Keratinocyte (primary cell): ENCODE measurements at regions not wholly inside any gene's neighbourhood (a gene's known extent, or its start where the extent isn't known, plus 50 kb on each side); places are given as distances from the start of the nearest gene placed in this dataset.

Experiments used
- DNase-seq: peaks from one replicate; pipeline ENCODE4 v3.0.0-alpha.2; 2011; ENCODE audit warnings: low read depth, missing footprints, low spot score
- FAIRE-seq: peaks from 2 replicates; lab custom pipeline; 2011; peaks lifted over from hg19 to GRCh38; lab: Jason Lieb, UNC
- H2AFZ ChIP-seq: 2 replicates; pipeline ENCODE4 v1.6.0; 2012; ENCODE audit warnings: low read length, control low read depth, inconsistent platforms; ENCODE audit not compliant: control insufficient read depth
- H3K27ac ChIP-seq: 2 replicates; pipeline ENCODE4 v1.5.1; 2011; ENCODE audit warnings: low read length; ENCODE audit not compliant: control insufficient read depth, insufficient read depth
- H3K27me3 ChIP-seq: 3 replicates; pipeline ENCODE4 v1.6.0; 2011; ENCODE audit warnings: low read length; ENCODE audit not compliant: control insufficient read depth, insufficient read depth; ENCODE audit errors: extremely low read depth
- H3K36me3 ChIP-seq, 2 experiments: 2 replicates in 1 of 2; 3 replicates in 1 of 2; pipeline ENCODE4 v1.5.1; 2011; ENCODE audit warnings: low read length in 2 of 2, mild to moderate bottlenecking in 1 of 2; ENCODE audit not compliant: control insufficient read depth in 2 of 2, insufficient read depth in 2 of 2; ENCODE audit errors: extremely low read depth in 1 of 2
- H3K4me1 ChIP-seq: 3 replicates; pipeline ENCODE4 v1.5.1; 2011; ENCODE audit warnings: low read length; ENCODE audit not compliant: control insufficient read depth, insufficient read depth; ENCODE audit errors: extremely low read depth
- H3K4me2 ChIP-seq: 3 replicates; pipeline ENCODE4 v1.6.0; 2011; ENCODE audit warnings: low read depth, low read length; ENCODE audit not compliant: control insufficient read depth, insufficient read depth; ENCODE audit errors: extremely low read depth
- H3K4me3 ChIP-seq, 3 experiments: fragments of 200-600 bp in 1 of 3; sonication (generic) in 1 of 3; 2 replicates in 2 of 3; 3 replicates in 1 of 3; pipeline ENCODE4 v1.5.1; 2011 to 2016; ENCODE audit warnings: low read length in 3 of 3, mild to moderate bottlenecking in 3 of 3, control low read depth in 2 of 3, inconsistent platforms in 1 of 3, low read depth in 1 of 3, mixed read lengths in 1 of 3, mixed run types in 1 of 3, moderate library complexity in 1 of 3; ENCODE audit not compliant: control insufficient read depth in 2 of 3, insufficient read depth in 2 of 3; ENCODE audit errors: extremely low read depth in 1 of 3
- H3K79me2 ChIP-seq: 2 replicates; pipeline ENCODE4 v1.6.0; 2012; ENCODE audit warnings: low read length; ENCODE audit not compliant: control insufficient read depth, insufficient read depth
- H3K9ac ChIP-seq: 3 replicates; pipeline ENCODE4 v1.6.0; 2011; ENCODE audit warnings: low read length; ENCODE audit not compliant: control insufficient read depth, insufficient read depth; ENCODE audit errors: extremely low read depth
- H3K9me1 ChIP-seq: 3 replicates; pipeline ENCODE4 v1.6.0; 2011; ENCODE audit warnings: low read length; ENCODE audit not compliant: control insufficient read depth, insufficient read depth; ENCODE audit errors: extremely low read depth
- H3K9me3 ChIP-seq: 2 replicates; pipeline ENCODE4 v1.5.1; 2012; ENCODE audit warnings: low read depth, low read length; ENCODE audit not compliant: control insufficient read depth
- H4K20me1 ChIP-seq: 3 replicates; pipeline ENCODE4 v1.6.0; 2011; ENCODE audit warnings: low read length; ENCODE audit not compliant: control insufficient read depth, insufficient read depth; ENCODE audit errors: extremely low read depth
- EZH2 ChIP-seq: IDR thresholded peaks from one replicate; pipeline ENCODE4 v1.6.1; 2012; ENCODE audit warnings: inconsistent platforms, mild to moderate bottlenecking, low read length, moderate library complexity
- dilution Hi-C: fragments of 300-500 bp; cut with MboI; formaldehyde crosslinking; loops from one replicate; pipeline ENCODE4 v1.7.0; 2020; ENCODE audit warnings: low sequenced_read_pairs; ENCODE audit not compliant: extremely low pct_ligation_motif_present
- TF ChIP-seq, protein P1 (sequence below), 3 experiments: IDR thresholded peaks in 1 of 3; conservative IDR thresholded peaks in 1 of 3; optimal IDR thresholded peaks in 1 of 3; 2 replicates in 2 of 3; 3 replicates in 1 of 3; pipeline versions ENCODE3 to v1.5.1; 2011; ENCODE audit warnings: low read length in 3 of 3, mild to moderate bottlenecking in 3 of 3, moderate library complexity in 2 of 3, control low read depth in 1 of 3, inconsistent platforms in 1 of 3; ENCODE audit not compliant: insufficient read depth in 2 of 3; ENCODE audit errors: extremely low read depth in 1 of 3

DNA sequence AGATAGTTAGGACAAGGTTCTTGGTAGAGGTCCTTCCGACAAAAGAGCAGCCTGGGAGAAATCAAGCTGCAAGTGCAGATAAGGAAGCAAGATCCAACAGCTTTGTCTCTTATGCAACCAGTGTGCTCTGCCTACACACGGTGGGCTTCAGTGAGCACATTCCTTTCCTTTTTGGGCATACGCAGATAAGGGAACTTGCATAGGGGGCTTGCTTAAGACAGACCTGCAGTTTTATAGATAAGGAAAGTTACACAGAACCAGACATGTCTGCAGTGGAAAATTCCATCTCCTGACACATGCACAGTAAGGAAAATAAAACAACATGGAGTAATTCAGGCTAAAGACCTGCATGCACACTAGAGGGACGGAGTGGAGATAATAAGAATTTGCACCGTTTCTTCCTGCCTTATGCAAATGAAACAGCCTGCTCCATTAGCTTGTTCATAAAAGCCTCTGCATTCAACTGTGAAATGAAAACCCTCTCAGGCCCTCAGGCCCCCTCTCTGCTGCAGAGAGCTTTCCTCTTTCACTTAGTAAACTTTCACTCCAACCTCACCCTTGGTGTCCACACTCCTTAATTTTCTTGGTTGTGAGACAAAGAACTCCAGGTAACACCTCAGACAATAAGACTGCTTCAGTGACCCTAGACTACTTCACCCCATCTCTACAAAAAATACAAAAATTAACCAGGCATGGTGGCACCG, 97.5 kb upstream of the MYLIP start:
- no peaks in the 10 kb centered on the region for H4K20me1 ChIP-seq
- H3K9ac ChIP-seq: no peak overlapping the region
- DNase-seq (no peak), FAIRE-seq (no peak)
- H3K9me1 ChIP-seq: no peaks in the 10 kb centered on the region
- H3K4me2 ChIP-seq: no peak overlapping the region
- no peaks in the 10 kb centered on the region for H3K27me3 ChIP-seq
- H3K27ac ChIP-seq: no peak overlapping the region
- no peaks in the 10 kb centered on the region for H3K36me3 ChIP-seq
- no peak overlapping the region for H2AFZ ChIP-seq
- H3K79me2 ChIP-seq: no peaks in the 10 kb centered on the region
- TF ChIP-seq, protein P1, sequence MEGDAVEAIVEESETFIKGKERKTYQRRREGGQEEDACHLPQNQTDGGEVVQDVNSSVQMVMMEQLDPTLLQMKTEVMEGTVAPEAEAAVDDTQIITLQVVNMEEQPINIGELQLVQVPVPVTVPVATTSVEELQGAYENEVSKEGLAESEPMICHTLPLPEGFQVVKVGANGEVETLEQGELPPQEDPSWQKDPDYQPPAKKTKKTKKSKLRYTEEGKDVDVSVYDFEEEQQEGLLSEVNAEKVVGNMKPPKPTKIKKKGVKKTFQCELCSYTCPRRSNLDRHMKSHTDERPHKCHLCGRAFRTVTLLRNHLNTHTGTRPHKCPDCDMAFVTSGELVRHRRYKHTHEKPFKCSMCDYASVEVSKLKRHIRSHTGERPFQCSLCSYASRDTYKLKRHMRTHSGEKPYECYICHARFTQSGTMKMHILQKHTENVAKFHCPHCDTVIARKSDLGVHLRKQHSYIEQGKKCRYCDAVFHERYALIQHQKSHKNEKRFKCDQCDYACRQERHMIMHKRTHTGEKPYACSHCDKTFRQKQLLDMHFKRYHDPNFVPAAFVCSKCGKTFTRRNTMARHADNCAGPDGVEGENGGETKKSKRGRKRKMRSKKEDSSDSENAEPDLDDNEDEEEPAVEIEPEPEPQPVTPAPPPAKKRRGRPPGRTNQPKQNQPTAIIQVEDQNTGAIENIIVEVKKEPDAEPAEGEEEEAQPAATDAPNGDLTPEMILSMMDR (optimal IDR thresholded peaks at IDR 0.05 in 1 of 3, IDR thresholded peaks at IDR 0.05 in 1 of 3, conservative IDR thresholded peaks at IDR 0.05 in 1 of 3; ENCODE audit: extremely low read depth in 1 of 3, insufficient read depth in 2 of 3, low read length in 3 of 3): no peak
- TF ChIP-seq EZH2: no peak
- no peak overlapping the region for H3K4me3 ChIP-seq
- dilution Hi-C loops: no loop called here
- no peaks in the 10 kb centered on the region for H3K9me3 ChIP-seq
- no peaks in the 10 kb centered on the region for H3K4me1 ChIP-seq

- FAIRE-seq: no peak
Measured at GRCh38 chr6:16028966-16029365, 99.9 kb upstream of the MYLIP start.

More at GRCh38 chr6:16028966-16029365, 99.9 kb upstream of the MYLIP start:
- no peak overlapping the region for H3K4me3 ChIP-seq
- no peaks in the 10 kb centered on the region for H4K20me1 ChIP-seq
- TF ChIP-seq, protein P1 (optimal IDR thresholded peaks at IDR 0.05 in 1 of 3, IDR thresholded peaks at IDR 0.05 in 1 of 3, conservative IDR thresholded peaks at IDR 0.05 in 1 of 3; ENCODE audit: extremely low read depth in 1 of 3, insufficient read depth in 2 of 3, low read length in 3 of 3): no peak
- TF ChIP-seq EZH2: no peak
- dilution Hi-C loops: no loop called here
- no peak overlapping the region for H2AFZ ChIP-seq
- no peak for DNase-seq
- H3K27me3 ChIP-seq: peaks cover 3% of the 10 kb centered on the region
- H3K79me2 ChIP-seq: no peaks in the 10 kb centered on the region
- no peaks in the 10 kb centered on the region for H3K4me1 ChIP-seq
- no peaks in the 10 kb centered on the region for H3K9me3 ChIP-seq
- no peaks in the 10 kb centered on the region for H3K9me1 ChIP-seq
- no peak overlapping the region for H3K4me2 ChIP-seq
- H3K9ac ChIP-seq: no peak overlapping the region
- no peak overlapping the region for H3K27ac ChIP-seq
- H3K36me3 ChIP-seq: no peaks in the 10 kb centered on the region
